ENCODE measurements at regions not wholly inside any gene's neighbourhood (a gene's known extent, or its start where the extent isn't known, plus 50 kb on each side); places are given as distances from the start of the nearest gene placed in this dataset.

GRCh38 chr17:72305472-72305871 lies 184.7 kb downstream of the SOX9 start:
- intact Hi-C loops (cut with micrococcal nuclease): no loop called here
- Histone ChIP-seq H3K4me2 (replicated peaks; ENCODE audit: extremely low read depth, low read length, poor library complexity, severe bottlenecking) (no peak overlapping the region), H3K4me3 (replicated peaks in 1 of 3; ENCODE audit: low read depth in 2 of 3, low read length in 3 of 3) (no peak overlapping the region), H4K20me1 (ENCODE audit: insufficient read depth, low read length) (no peaks in the 10 kb centered on the region), H2AFZ (ENCODE audit: insufficient read depth, low read depth, low read length, poor library complexity, severe bottlenecking) (no peak overlapping the region), H3K27ac (ENCODE audit: low read depth in 1 of 2, low read length in 2 of 2) (no peak overlapping the region), H3K9ac (ENCODE audit: insufficient read depth, low read length, poor library complexity, severe bottlenecking) (no peak overlapping the region), H3K27me3 (ENCODE audit: control insufficient read depth in 2 of 2, insufficient read depth in 2 of 2, low read length in 2 of 2) (no peaks in the 10 kb centered on the region), H3K36me3 (replicated peaks in 1 of 2; ENCODE audit: control insufficient read depth in 1 of 2, insufficient read depth in 2 of 2, low read length in 2 of 2) (no peaks in the 10 kb centered on the region), H3K4me1 (ENCODE audit: control insufficient read depth in 1 of 2, insufficient read depth in 2 of 2, low read length in 2 of 2) (no peaks in the 10 kb centered on the region), H3K79me2 (ENCODE audit: insufficient read depth, low read length) (no peaks in the 10 kb centered on the region), H3K9me3 (replicated peaks in 1 of 2; ENCODE audit: control insufficient read depth in 1 of 2, insufficient read depth in 1 of 2, low read length in 2 of 2) (no peaks in the 10 kb centered on the region)
- no peaks in the 10 kb centered on the region for H3K4me1 Mint-ChIP-seq
- no peak for DNase-seq
- peaks cover 0 to 5% (median 3%) of the 10 kb centered on the region in 3 donors for H3K27me3 Mint-ChIP-seq (ENCODE audit: low read depth in 3 of 3)
- TF ChIP-seq CTCF (IDR thresholded peaks at IDR 0.05): no peak
- no peak overlapping the region for H3K4me3 Mint-ChIP-seq
- H3K27ac Mint-ChIP-seq: no peak overlapping the region
- no CpG with 5 or more reads among the region's 6 CpGs for WGBS (ENCODE audit: insufficient coverage)
- no peaks in the 10 kb centered on the region for H3K36me3 Mint-ChIP-seq
- H3K9me3 Mint-ChIP-seq: peaks cover 0 to 2% (median 0%) of the 10 kb centered on the region in 7 donors

- H3K36me3 Mint-ChIP-seq: no peaks in the 10 kb centered on the region
- Histone ChIP-seq H3K4me1 (ENCODE audit: control insufficient read depth in 1 of 2, insufficient read depth in 2 of 2, low read length in 2 of 2) (no peaks in the 10 kb centered on the region), H2AFZ (ENCODE audit: insufficient read depth, low read depth, low read length, poor library complexity, severe bottlenecking) (no peak overlapping the region), H3K9me3 (replicated peaks in 1 of 2; ENCODE audit: control insufficient read depth in 1 of 2, insufficient read depth in 1 of 2, low read length in 2 of 2) (no peaks in the 10 kb centered on the region), H4K20me1 (ENCODE audit: insufficient read depth, low read length) (no peaks in the 10 kb centered on the region), H3K79me2 (ENCODE audit: insufficient read depth, low read length) (no peaks in the 10 kb centered on the region), H3K4me2 (replicated peaks; ENCODE audit: extremely low read depth, low read length, poor library complexity, severe bottlenecking) (no peak overlapping the region), H3K9ac (ENCODE audit: insufficient read depth, low read length, poor library complexity, severe bottlenecking) (no peak overlapping the region), H3K27me3 (ENCODE audit: control insufficient read depth in 2 of 2, insufficient read depth in 2 of 2, low read length in 2 of 2) (no peaks in the 10 kb centered on the region), H3K4me3 (replicated peaks in 1 of 3; ENCODE audit: low read depth in 2 of 3, low read length in 3 of 3) (no peak overlapping the region), H3K27ac (ENCODE audit: low read depth in 1 of 2, low read length in 2 of 2) (no peak overlapping the region), H3K36me3 (replicated peaks in 1 of 2; ENCODE audit: control insufficient read depth in 1 of 2, insufficient read depth in 2 of 2, low read length in 2 of 2) (no peaks in the 10 kb centered on the region)
- intact Hi-C loops (cut with micrococcal nuclease): no loop called here
- H3K27me3 Mint-ChIP-seq (ENCODE audit: low read depth in 3 of 3): peaks cover 0 to 5% (median 1%) of the 10 kb centered on the region in 3 donors
- H3K4me1 Mint-ChIP-seq: no peaks in the 10 kb centered on the region
- TF ChIP-seq CTCF (IDR thresholded peaks at IDR 0.05): no peak
- no peak overlapping the region for H3K27ac Mint-ChIP-seq
- no peak overlapping the region for H3K4me3 Mint-ChIP-seq
- WGBS (ENCODE audit: insufficient coverage): 59% methylated on average over 3 of the region's 6 CpGs
- H3K9me3 Mint-ChIP-seq: peaks cover 0 to 2% (median 0%) of the 10 kb centered on the region in 7 donors
- no peak for DNase-seq
These were observed 185.2 kb downstream of the SOX9 start for GRCh38 chr17:72306037-72306436.
